HG03159 (cell line): ENCODE measurements at regions not wholly inside any gene's neighbourhood (a gene's known extent, or its start where the extent isn't known, plus 50 kb on each side); places are given as distances from the start of the nearest gene placed in this dataset.

Experiments
- ATAC-seq: cut with Tn5 transposase; IDR thresholded peaks from one replicate; pipeline ENCODE4 v1.9.1; 2021; ENCODE audit warnings: mild to moderate bottlenecking, moderate library complexity; ENCODE audit not compliant: unreplicated experiment

DNA sequence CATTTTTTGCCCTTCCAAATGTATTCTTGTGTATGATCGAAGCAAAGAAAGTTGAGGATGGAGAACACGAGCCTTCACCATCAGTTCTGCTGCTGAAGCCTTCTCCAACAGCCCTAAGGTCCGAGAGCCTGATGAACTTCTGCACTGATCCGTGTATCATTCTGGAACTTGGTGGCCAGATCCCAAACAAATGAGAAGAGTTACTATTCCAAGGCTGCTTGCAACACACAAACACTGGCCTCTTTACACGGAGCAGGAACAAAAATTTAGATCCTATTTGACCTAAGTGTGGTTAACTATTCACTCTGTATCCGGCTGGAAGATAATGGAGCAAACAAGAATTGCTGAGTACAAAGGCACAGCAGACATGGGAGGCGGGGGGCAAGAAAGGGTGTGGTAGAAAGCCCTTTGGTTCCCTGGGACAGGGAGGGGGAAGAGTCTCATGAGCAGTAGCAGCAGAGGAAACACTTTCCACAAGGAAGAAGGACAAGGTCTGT lies 282.9 kb downstream of the SOX9 start:
- ATAC-seq: no peak

DNA sequence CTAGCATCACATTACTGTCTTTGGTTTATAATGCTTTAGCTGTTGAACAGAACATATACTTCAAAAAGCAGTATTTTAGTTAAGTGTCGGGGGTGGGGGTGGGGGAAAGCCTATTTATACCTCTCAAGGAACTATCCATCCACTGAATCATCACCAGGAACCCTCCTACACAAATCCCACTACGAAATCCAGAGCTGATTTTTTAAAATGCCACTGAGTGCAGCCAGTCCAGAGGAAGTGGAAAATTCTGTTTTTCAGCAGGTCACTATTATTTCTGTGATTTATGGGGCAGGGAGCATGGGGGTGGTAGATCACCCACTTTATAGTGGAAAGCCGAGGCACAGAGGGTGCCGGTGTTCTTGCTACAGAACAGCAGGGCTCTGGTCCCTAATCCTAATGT lies 284.1 kb downstream of the SOX9 start:
- no peak for ATAC-seq

DNA sequence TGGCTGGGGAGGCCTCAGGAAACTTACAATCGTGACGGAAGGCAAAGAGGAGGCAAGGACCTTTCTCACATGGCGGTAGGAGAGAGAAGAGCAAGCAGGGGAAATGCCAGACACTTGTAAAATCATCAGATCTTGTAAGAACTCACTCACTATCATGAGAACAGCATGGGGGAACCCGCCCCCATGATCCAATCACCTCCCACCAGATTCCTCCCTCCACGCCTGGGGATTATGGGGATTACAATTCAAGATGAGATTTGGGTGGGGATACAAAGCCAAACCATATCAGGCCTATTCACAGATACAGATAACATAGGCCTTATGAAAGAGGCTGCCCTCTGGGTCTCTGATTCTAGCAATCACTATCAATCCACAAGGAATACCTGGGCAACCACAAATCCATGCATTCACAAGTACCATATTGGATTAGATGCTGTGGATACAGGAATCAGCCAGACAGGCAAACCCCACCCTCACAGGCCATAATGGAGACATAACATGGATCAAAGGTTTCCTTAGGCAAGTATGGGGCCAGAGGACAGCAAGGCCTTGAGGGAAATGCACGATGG lies 284.9 kb downstream of the SOX9 start:
- ATAC-seq: no peak

DNA sequence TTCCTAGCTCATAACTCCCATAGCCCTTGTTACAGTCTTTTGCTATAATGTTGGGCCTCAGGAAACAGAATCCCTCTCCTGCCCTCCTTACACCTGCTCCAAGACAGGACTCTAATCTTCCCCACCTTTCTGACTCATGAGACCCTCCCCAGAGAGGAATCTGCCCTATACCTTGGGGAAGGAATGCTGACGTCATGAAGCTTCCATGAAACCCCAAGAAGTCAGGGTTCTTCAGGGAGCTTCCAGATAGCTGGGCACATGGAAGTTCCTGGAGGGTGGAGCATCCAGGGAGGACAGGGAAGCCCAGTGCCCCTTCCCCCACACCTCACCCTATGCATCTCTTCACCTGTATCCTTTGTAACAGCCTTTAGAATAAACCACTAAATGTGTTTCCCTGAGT lies 285.7 kb downstream of the SOX9 start:
- no peak for ATAC-seq

DNA sequence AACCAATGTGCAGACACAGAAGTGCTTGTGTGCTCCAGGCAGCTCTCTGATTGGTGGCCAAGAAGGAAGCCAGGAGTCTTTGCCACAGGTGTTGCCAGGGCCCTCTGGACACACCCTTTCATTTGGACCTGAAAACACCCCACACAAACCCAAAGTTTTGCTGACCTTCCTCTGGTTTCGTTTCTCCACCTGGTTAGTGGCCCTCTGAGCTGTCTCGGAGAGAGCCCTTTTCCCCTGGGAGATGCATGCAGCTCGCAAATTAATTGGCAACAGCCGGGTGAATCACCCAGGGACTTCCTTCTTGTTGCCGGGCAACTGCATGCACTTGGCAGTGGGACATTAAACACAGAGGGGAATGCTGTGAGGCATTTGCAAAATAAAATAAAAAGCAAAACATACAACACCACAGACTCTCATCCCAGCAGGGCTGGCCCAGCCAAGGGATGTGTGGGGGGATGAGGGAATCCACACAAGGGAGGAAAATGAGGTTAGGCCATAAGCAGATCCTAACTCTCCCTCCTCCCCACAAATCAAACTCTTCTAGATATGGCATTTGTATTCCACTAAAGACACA lies 286.6 kb downstream of the SOX9 start:
- ATAC-seq: peak; percentile 83

DNA sequence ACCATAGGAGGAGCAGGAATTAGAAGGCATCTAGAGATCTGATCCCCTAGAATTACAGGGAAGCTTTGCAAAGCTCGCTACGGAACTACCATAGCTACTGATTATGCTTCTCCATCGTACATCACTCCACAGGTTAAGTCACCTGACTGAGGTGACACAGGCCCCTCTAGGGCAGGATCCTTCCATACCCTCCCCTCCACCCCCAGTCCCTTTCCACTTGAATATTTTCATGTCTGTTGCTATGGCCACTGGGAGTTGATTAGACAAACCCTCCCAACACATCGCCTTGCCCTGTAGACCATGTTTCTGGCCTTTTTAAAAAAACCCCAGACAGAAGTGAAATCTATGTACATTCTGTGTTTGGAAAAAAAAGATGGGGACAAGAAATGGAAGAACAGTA lies 287.1 kb downstream of the SOX9 start:
- peak; percentile 14 for ATAC-seq

DNA sequence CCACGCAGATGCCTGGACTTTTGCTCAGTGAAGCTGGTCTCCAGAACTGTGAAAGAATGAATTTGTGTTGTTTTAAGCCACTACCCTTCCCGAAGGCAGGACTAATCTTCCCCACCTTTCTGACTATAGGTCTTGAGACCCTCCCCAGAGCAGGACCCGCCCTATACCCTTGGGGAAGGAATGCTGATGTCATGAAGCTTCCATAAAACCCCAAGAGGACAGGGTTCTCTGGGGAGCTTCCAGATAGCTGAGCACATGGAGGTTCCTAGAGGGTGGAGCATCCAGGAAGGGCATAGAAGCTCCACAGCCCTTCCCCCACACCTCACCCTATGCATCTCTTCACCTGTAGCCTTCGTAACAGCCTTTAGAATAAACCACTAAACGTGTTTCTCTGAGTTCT lies 287.8 kb downstream of the SOX9 start:
- no peak for ATAC-seq

DNA sequence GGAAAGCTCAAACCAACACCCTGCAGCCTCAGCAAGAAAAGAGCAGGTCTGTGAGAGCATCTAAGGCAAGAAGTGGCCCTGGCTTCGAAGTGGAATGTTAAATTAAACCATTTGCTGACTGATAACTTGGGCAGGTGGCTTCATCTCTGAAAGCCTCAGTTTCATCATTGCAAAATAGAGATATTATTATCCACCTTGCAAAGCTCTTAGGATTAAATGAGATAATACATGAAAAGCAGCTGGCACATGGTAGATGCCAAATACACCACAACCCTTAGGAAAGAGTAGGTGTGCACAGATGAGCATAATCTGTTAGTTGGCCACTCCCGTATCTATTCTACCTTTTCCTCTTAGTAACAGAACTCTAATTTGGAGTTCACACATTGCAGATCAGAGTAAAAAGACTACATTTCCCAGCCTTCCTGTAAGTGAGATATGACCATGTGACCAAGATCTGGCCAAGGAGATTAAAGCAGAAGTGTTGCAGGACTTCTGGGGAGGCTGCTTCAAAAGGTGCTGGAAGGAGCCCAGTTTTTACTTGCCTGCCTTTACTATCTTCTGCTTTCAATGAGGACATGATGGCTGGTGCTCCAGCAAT lies 288.7 kb downstream of the SOX9 start:
- no peak for ATAC-seq

DNA sequence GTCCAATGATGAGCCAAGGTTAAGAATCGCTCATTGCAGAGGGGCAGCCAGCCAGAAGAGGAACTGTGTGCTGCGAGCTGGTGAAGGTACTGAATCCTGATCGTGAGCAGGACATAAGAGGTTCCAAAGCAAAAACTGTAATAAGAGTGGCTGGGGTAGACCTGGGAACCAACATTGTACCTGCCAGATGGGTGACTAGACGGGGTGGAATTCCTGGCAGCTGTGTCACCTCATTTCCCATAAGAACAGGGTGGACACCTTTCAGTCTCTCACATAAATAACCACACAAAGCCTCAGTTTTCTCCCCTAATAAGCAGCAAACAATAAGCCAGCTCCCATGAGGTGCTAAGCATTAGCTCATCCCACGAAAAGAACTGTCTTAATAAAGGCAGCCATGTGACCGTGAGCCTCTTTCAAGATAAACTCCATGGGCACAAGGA lies 290.3 kb downstream of the SOX9 start:
- no peak for ATAC-seq

DNA sequence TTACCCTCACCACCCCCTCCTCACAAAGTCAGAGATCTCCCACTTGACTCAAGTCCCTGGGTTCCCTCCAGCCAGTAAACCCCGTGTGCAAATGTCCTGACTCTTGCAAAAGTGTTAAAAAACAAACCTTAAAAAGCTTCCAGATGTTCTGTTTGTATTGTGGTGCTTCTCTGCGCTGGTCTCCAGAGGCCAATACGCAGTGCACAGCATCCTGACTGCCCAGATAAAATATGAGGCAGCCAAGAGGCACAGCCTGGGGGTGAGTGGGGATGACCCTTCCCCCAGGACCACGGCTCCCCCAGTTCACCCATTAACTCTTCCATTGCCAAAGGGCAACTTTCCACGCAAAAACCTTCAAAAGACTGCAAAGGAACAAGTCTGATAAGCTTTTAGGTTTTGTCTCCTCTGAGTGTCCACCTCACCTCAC lies 291.8 kb downstream of the SOX9 start:
- ATAC-seq: no peak

DNA sequence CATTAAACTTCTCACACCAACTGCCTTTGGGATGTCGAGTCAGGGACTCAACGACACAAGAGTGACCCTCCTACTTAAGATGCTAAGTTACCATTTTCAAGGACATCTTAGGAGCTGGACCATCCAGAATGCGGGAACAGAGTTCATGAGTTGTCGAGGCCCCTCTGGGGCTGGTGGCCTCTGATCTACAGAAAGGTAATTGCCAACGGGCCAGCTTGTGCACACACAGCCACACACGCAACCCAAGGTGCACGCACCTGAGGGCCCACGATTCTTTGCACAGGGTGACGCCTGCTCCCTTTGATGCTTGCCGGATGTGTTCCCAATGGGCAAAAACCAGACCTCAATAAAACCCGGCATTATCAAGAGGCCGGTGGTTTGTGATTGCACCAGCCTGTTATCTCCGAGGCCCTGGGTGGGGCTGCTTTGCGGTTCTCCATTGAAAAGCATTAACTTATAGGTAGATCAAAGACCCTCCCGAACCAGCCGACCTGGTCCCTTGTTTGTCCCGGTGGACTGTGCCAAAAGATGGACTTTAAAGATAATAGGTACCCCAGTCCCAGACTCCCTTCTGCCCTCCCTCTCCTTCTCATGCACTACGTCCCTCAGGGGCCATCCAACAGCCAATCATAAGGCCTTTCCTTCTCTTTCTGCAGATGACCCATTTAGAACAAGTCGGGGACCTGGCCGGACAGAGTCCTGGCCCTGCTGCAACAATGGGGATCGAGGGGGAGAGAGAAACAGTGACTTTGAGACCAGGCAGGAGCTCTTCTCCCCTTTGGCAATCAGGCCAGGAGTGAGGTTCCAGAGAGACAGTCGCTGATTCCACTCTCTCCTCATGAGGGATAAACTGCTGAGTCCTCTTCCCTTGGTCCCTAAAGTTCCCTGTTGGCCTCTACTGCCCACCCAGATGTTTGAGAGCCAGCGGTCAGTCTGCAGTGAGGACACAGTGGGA lies 292.5 kb downstream of the SOX9 start:
- ATAC-seq: no peak

DNA sequence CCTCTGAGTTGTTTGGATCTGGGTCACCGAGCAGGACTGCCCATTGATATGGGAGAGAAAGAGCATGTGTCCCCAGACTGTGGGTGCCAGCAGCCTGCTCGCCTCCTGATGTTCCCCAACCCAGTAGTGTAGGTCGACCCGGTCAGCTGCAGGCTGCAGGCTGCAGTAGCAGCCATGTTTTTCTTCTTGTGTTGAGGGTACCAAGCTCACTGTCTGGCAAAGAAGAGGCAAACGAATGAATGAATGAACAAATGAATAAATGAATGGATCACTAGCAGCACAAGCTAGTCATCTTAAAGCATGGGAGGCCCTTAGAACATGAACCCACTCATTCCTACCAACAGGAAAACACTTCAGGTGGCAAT lies 293.2 kb downstream of the SOX9 start:
- no peak for ATAC-seq

DNA sequence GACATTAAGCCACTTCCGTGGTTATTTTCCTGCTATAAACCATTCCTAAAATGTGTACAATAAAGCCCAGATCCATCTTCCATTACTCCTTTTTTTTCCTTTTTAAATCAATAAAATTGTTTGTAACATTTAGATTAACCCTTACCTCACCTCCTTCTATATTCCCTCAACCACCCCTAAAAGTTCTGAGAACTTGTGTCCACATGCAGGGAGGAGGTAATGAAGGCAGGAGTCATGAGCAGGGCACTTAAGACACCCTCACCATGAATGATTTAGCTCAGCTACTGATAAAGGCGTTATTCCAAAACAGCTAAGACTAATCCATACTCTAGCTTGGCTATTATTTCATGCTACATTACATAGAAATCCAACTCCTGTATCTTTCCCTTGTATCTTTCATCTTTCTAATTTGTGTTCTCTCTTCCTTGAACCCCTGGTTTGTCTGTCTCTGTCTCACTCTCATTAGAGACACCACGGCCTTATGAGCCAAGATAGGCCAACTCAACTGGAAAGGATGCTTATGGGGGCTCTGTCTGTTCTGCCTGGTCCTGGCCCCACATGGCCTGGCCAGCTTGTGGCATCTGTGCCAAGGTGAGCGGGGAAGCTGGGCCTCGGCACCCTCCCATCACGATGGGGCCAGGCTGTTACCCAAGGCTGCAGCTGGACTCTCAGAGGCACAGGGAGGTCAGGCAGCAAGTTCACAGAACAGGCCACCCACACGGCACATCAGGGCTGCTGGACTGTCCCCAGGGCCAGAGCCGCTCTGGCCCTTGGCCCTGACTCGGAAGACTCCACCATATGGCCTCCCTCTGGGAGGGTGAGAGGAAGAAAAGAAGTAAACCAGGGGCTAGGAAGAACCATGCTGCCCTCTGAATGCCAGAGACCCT lies 294.4 kb downstream of the SOX9 start:
- no peak for ATAC-seq

DNA sequence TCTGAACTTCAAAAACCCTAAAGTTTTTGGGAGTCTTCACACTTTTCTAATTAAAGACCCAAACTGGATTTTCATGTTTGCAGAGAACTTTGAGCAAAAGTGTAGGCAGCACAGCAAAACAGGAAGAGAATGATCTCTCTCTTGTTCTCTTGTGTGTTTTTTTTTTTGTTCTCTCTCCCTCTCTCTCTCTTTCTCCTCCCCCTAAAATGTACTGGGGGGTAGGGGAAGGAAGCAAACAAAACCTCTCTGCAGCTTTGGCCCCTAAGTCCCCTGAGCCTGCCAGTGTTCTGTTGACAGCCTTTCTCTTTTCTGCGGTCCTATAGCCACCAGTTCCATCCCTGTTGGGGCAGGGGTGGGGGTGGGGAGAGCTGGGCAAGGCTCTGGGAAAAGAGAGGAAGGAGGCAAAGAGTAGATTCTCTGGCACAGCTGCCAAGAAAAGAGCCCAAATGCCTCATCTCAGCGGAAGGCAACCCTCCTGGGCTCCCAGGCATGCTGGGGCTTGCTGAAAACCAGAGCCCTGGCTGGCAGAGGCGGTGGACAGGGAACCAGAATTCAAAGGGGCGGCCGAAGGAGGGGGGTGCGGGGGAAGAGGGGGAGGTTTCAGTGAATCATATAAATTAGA lies 295.3 kb downstream of the SOX9 start:
- ATAC-seq: no peak

DNA sequence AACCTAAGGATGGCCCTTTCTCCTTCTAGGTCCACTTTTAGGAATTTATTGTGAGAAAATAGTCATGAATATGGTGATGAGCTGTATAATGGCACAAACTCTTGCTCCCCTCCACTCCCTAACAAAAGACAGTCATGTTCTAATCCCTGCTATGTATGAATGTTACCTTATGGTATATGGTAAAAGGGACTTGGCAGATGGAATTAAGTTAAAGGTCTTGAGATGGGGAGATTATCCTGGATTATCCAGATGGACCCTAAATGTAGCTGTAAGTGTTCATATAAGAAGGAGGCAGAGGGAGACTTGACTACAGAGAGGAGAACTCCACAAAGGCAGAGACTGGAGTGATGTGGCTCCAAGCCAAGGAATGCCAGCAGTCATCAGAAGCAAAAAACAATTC lies 296.1 kb downstream of the SOX9 start:
- ATAC-seq: no peak

DNA sequence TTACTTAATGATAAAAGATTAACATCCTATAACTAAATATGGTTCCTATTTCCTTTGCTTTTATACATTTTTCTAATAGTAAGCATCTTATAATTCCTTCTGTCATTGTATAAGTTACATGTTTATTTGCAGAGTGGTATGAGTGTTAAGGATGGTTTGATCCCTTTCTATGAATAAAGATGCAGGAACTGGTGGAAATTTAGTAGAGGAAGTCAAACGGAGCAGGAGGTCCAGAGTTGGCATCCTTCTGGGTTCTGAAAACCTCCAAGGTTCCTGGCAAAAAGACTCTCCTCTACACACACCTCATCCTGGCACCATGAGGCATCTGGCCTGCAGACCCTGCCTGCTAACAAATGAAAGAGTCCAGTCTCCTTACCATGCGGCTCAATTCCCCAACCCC lies 296.8 kb downstream of the SOX9 start:
- ATAC-seq: no peak

DNA sequence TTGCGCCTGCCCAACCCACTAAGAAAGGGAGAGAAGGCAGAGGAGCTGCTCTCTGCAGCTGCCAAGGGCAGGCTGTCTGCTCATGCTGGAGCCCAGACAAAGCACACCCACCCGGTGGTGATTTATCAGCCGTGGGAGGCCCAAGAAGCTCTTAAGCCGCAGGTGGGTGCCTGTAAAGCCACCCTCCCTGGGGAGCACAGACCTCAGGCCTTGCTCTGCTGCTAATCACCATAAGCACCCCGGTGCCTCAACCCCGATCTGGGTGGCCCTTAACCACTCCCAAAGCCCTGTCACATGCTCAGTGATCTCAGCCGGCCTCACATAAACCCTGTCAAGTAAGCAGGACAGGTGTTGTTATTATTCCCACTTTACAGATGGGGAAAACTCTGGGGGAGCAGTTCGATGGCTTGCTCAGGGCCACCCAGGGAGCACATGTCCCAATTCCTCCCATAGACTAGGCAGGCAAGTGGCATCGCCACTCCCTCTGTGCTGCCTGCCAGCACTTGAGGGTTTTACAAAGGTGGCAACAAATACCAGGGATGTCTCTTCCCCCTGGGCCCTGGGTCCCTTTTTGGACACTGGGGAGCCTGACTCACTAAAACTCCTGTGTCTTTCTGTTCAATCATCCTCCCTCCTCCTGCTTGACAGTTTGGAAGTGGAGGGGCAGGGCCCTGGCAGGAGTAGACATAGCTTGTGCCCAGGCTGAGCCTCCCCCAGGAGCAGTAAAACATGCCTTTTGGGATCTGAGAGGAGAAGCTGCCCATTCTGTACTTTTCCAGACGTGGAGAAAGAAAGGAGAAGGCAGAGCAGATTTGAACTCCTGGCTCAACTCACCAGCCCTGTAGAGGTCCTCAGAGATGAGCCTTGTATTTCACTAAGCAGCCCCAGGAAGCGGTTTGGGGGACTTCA lies 299.3 kb downstream of the SOX9 start:
- ATAC-seq: peak; percentile 46

DNA sequence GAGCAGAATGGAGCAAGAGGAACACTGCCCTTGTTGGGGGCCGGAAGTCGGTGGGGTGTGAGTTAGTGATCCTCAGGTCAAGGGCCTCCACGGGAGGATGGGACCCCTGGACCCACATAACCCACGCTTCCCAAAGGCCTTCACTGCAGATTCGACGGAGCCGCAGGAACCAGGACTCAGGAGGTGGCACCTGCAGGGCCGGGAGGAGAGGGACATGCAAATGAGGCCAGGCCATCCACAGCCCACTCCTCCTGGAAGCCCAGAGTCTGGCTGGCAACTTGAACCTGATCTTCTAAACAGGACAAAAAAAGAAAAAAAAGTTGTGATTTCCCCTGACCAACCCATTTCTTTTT lies 299.9 kb downstream of the SOX9 start:
- no peak for ATAC-seq
